Karpas-422 (cell line): ENCODE measurements at regions not wholly inside any gene's neighbourhood (a gene's known extent, or its start where the extent isn't known, plus 50 kb on each side); places are given as distances from the start of the nearest gene placed in this dataset.

Source experiments
- DNase-seq: peaks from one replicate; pipeline ENCODE4 v3.0.0-alpha.2; 2015
- H2AFZ ChIP-seq: fragments of 200-600 bp; sonication (generic); 2 replicates; pipeline ENCODE4 v1.6.1; 2014; ENCODE audit warnings: antibody characterized with exemption, low read length, mixed read lengths
- H3K27ac ChIP-seq: fragments of 200-600 bp; sonication (generic); 2 replicates; pipeline ENCODE4 v1.5.1; 2014; ENCODE audit warnings: mild to moderate bottlenecking, low read length, moderate library complexity
- H3K27me3 ChIP-seq: fragments of 200-600 bp; sonication (generic); 2 replicates; pipeline ENCODE4 v1.6.1; 2014; ENCODE audit warnings: low read length, mixed read lengths
- H3K36me3 ChIP-seq: fragments of 200-600 bp; sonication (generic); 2 replicates; pipeline ENCODE4 v1.6.1; 2014; ENCODE audit warnings: low read length, mixed read lengths; ENCODE audit not compliant: insufficient read depth
- H3K4me1 ChIP-seq: fragments of 200-600 bp; sonication (generic); 2 replicates; pipeline ENCODE4 v1.6.1; 2014; ENCODE audit warnings: mild to moderate bottlenecking, low read length, mixed read lengths
- H3K4me2 ChIP-seq: fragments of 200-600 bp; sonication (generic); 2 replicates; pipeline ENCODE4 v1.6.1; 2014; ENCODE audit warnings: low read length, low read depth, mild to moderate bottlenecking; ENCODE audit not compliant: poor library complexity, severe bottlenecking
- H3K4me3 ChIP-seq: fragments of 200-600 bp; sonication (generic); 2 replicates; pipeline ENCODE4 v1.5.1; 2014; ENCODE audit warnings: mild to moderate bottlenecking, antibody characterized with exemption, low read length, mixed read lengths
- H3K79me2 ChIP-seq: fragments of 200-600 bp; sonication (generic); 2 replicates; pipeline ENCODE4 v1.6.1; 2014; ENCODE audit warnings: mild to moderate bottlenecking, low read length, mixed read lengths
- H3K9ac ChIP-seq: fragments of 200-600 bp; sonication (generic); 2 replicates; pipeline ENCODE4 v1.6.0; 2014; ENCODE audit warnings: low read length
- H3K9me2 ChIP-seq: fragments of 200-600 bp; sonication (generic), shearing (Covaris generic); replicated peaks from 2 replicates; pipeline ENCODE4 v1.6.0; 2014; ENCODE audit warnings: mild to moderate bottlenecking, low read length, moderate library complexity; ENCODE audit not compliant: insufficient read depth
- H3K9me3 ChIP-seq: fragments of 300-700, 200-600 bp; sonication (generic); 2 replicates; pipeline ENCODE4 v1.6.1; 2014; ENCODE audit warnings: low read length, mixed read lengths
- H4K20me1 ChIP-seq: fragments of 200-600 bp; sonication (generic); 2 replicates; pipeline ENCODE4 v1.6.1; 2014; ENCODE audit warnings: mild to moderate bottlenecking, antibody characterized with exemption, low read length, low read depth; ENCODE audit not compliant: insufficient read depth

GRCh38 chr2:34098256-34098655 is 499.2 kb upstream of the FAM98A start:
- H4K20me1 ChIP-seq, result no peaks in the 10 kb centered on the region
- no peak overlapping the region for H3K27ac ChIP-seq
- no peaks in the 10 kb centered on the region for H3K9me2 ChIP-seq
- no peaks in the 10 kb centered on the region for H3K4me1 ChIP-seq
- no peak overlapping the region for H3K4me2 ChIP-seq
- no peaks in the 10 kb centered on the region for H3K27me3 ChIP-seq
- no peaks in the 10 kb centered on the region for H3K9me3 ChIP-seq
- H3K36me3 ChIP-seq, result no peaks in the 10 kb centered on the region
- no peaks in the 10 kb centered on the region for H3K79me2 ChIP-seq
- DNase-seq, result no peak
- H3K9ac ChIP-seq, result no peak overlapping the region
- no peak overlapping the region for H3K4me3 ChIP-seq
- no peak overlapping the region for H2AFZ ChIP-seq

GRCh38 chr2:34096562-34097171 is 497.6 kb upstream of the FAM98A start:
- H3K4me1 ChIP-seq, result no peaks in the 10 kb centered on the region
- H3K4me3 ChIP-seq, result no peak overlapping the region
- peak; percentile 84 for DNase-seq
- H3K9me2 ChIP-seq, result no peaks in the 10 kb centered on the region
- H3K4me2 ChIP-seq, result no peak overlapping the region
- no peak overlapping the region for H3K9ac ChIP-seq
- H3K36me3 ChIP-seq, result no peaks in the 10 kb centered on the region
- no peaks in the 10 kb centered on the region for H3K27me3 ChIP-seq
- no peaks in the 10 kb centered on the region for H3K79me2 ChIP-seq
- no peak overlapping the region for H2AFZ ChIP-seq
- H4K20me1 ChIP-seq, result no peaks in the 10 kb centered on the region
- no peaks in the 10 kb centered on the region for H3K9me3 ChIP-seq
- no peak overlapping the region for H3K27ac ChIP-seq

GRCh38 chr2:34093790-34094189 is 494.7 kb upstream of the FAM98A start:
- H3K4me2 ChIP-seq, result no peak overlapping the region
- H3K4me3 ChIP-seq, result no peak overlapping the region
- no peak overlapping the region for H3K9ac ChIP-seq
- H3K27ac ChIP-seq, result no peak overlapping the region
- no peak for DNase-seq
- H3K36me3 ChIP-seq, result no peaks in the 10 kb centered on the region
- no peaks in the 10 kb centered on the region for H3K9me2 ChIP-seq
- H4K20me1 ChIP-seq, result no peaks in the 10 kb centered on the region
- no peaks in the 10 kb centered on the region for H3K79me2 ChIP-seq
- H3K4me1 ChIP-seq, result no peaks in the 10 kb centered on the region
- H2AFZ ChIP-seq, result no peak overlapping the region
- H3K9me3 ChIP-seq, result no peaks in the 10 kb centered on the region
- no peaks in the 10 kb centered on the region for H3K27me3 ChIP-seq

- H3K4me2 ChIP-seq, result no peak overlapping the region
- H3K36me3 ChIP-seq, result no peaks in the 10 kb centered on the region
- H3K27me3 ChIP-seq, result no peaks in the 10 kb centered on the region
- H3K27ac ChIP-seq, result no peak overlapping the region
- H3K9ac ChIP-seq, result no peak overlapping the region
- no peaks in the 10 kb centered on the region for H3K4me1 ChIP-seq
- no peaks in the 10 kb centered on the region for H3K79me2 ChIP-seq
- H3K4me3 ChIP-seq, result no peak overlapping the region
- 0 out of 2 replicates have a peak, but pooled peaks cover 5% of the 10 kb centered on the region for H3K9me2 ChIP-seq
- DNase-seq, result no peak
- H3K9me3 ChIP-seq, result no peaks in the 10 kb centered on the region
- no peak overlapping the region for H2AFZ ChIP-seq
- H4K20me1 ChIP-seq, result no peaks in the 10 kb centered on the region
These were observed 471.1 kb upstream of the FAM98A start for GRCh38 chr2:34070196-34070595.

GRCh38 chr2:34069604-34070003 is 470.5 kb upstream of the FAM98A start:
- H3K79me2 ChIP-seq, result no peaks in the 10 kb centered on the region
- no peak overlapping the region for H3K4me2 ChIP-seq
- H3K9me2 ChIP-seq, result 0 out of 2 replicates have a peak, but pooled peaks cover 5% of the 10 kb centered on the region
- H2AFZ ChIP-seq, result no peak overlapping the region
- no peak for DNase-seq
- H3K9ac ChIP-seq, result no peak overlapping the region
- no peaks in the 10 kb centered on the region for H4K20me1 ChIP-seq
- H3K27me3 ChIP-seq, result no peaks in the 10 kb centered on the region
- no peak overlapping the region for H3K27ac ChIP-seq
- H3K9me3 ChIP-seq, result no peaks in the 10 kb centered on the region
- H3K36me3 ChIP-seq, result no peaks in the 10 kb centered on the region
- H3K4me3 ChIP-seq, result no peak overlapping the region
- no peaks in the 10 kb centered on the region for H3K4me1 ChIP-seq

GRCh38 chr2:34050413-34050812 is 451.3 kb upstream of the FAM98A start:
- Histone ChIP-seq H4K20me1 (no peaks in the 10 kb centered on the region), H3K36me3 (no peaks in the 10 kb centered on the region), H3K9ac (no peak overlapping the region), H3K27ac (no peak overlapping the region), H3K9me2 (no peaks in the 10 kb centered on the region), H3K9me3 (no peaks in the 10 kb centered on the region), H3K4me3 (no peak overlapping the region), H3K79me2 (no peaks in the 10 kb centered on the region), H2AFZ (no peak overlapping the region), H3K4me1 (no peaks in the 10 kb centered on the region), H3K4me2 (no peak overlapping the region), H3K27me3 (no peaks in the 10 kb centered on the region)
- no peak for DNase-seq

GRCh38 chr2:34045101-34045655 is 446.1 kb upstream of the FAM98A start:
- Histone ChIP-seq H2AFZ (no peak overlapping the region), H3K9ac (no peak overlapping the region), H3K9me2 (no peaks in the 10 kb centered on the region), H3K36me3 (no peaks in the 10 kb centered on the region), H4K20me1 (no peaks in the 10 kb centered on the region), H3K4me1 (no peaks in the 10 kb centered on the region), H3K79me2 (no peaks in the 10 kb centered on the region), H3K27ac (no peak overlapping the region), H3K4me2 (no peak overlapping the region), H3K4me3 (no peak overlapping the region), H3K27me3 (no peaks in the 10 kb centered on the region), H3K9me3 (no peaks in the 10 kb centered on the region)
- no peak for DNase-seq

- Histone ChIP-seq H3K4me3 (no peak overlapping the region), H3K36me3 (no peaks in the 10 kb centered on the region), H4K20me1 (no peaks in the 10 kb centered on the region), H3K4me2 (no peak overlapping the region), H3K9me3 (no peaks in the 10 kb centered on the region), H3K79me2 (no peaks in the 10 kb centered on the region), H2AFZ (no peak overlapping the region), H3K9ac (no peak overlapping the region), H3K4me1 (no peaks in the 10 kb centered on the region), H3K27ac (no peak overlapping the region), H3K27me3 (no peaks in the 10 kb centered on the region), H3K9me2 (no peaks in the 10 kb centered on the region)
- no peak for DNase-seq
These were observed 438.8 kb upstream of the FAM98A start for GRCh38 chr2:34037886-34038285.
